DMS79 treated with DMSO at 0.1 percent for 48 hours (cell line): ENCODE measurements at regions not wholly inside any gene's neighbourhood (a gene's known extent, or its start where the extent isn't known, plus 50 kb on each side); places are given as distances from the start of the nearest gene placed in this dataset.
"Not testable (repeated sequence)": the region's sequence is repeated elsewhere in the genome, so short reads cannot be mapped to it uniquely, and the experiment has no call there.

Experiments
- DNase-seq: peaks from one replicate; lab custom pipeline; 2025; lab: John Stamatoyannopoulos, UW

- no peak for DNase-seq
These were observed 123.5 kb downstream of the MAP3K7 start for GRCh38 chr6:90463359-90463758.

GRCh38 chr6:90462102-90462501 lies 124.8 kb downstream of the MAP3K7 start:
- no peak for DNase-seq

- no peak for DNase-seq
These were observed 125.5 kb downstream of the MAP3K7 start for GRCh38 chr6:90461383-90461782.

GRCh38 chr6:90460051-90460450 lies 126.8 kb downstream of the MAP3K7 start:
- DNase-seq, result no peak

GRCh38 chr6:90459225-90459758 lies 127.6 kb downstream of the MAP3K7 start:
- no peak for DNase-seq

GRCh38 chr6:90458353-90459224 lies 128.3 kb downstream of the MAP3K7 start:
- DNase-seq, result peak; percentile 11

- no peak for DNase-seq
These were observed 129.0 kb downstream of the MAP3K7 start for GRCh38 chr6:90457867-90458259.

- not testable (repeated sequence) for DNase-seq
These were observed 129.6 kb downstream of the MAP3K7 start for GRCh38 chr6:90456997-90457866.

GRCh38 chr6:90456001-90456400 lies 130.9 kb downstream of the MAP3K7 start:
- no peak for DNase-seq

GRCh38 chr6:90454836-90455427 lies 131.9 kb downstream of the MAP3K7 start:
- no peak for DNase-seq

GRCh38 chr6:90450268-90450953 lies 136.5 kb downstream of the MAP3K7 start:
- DNase-seq, result no peak

- no peak for DNase-seq
These were observed 137.6 kb downstream of the MAP3K7 start for GRCh38 chr6:90449311-90449710.

- DNase-seq, result no peak
These were observed 138.0 kb downstream of the MAP3K7 start for GRCh38 chr6:90448836-90449235.

- DNase-seq, result peak; percentile 19
These were observed 140.7 kb downstream of the MAP3K7 start for GRCh38 chr6:90446164-90446563.

- DNase-seq, result no peak
These were observed 141.3 kb downstream of the MAP3K7 start for GRCh38 chr6:90445533-90446108.

GRCh38 chr6:90444160-90444714 lies 142.6 kb downstream of the MAP3K7 start:
- no peak for DNase-seq

- DNase-seq, result no peak
These were observed 144.5 kb downstream of the MAP3K7 start for GRCh38 chr6:90442366-90442765.

GRCh38 chr6:90440586-90441283 lies 144.1 kb upstream of the BACH2 start:
- DNase-seq, result no peak

GRCh38 chr6:90439586-90439985 lies 142.9 kb upstream of the BACH2 start:
- DNase-seq, result no peak

GRCh38 chr6:90436403-90436802 lies 139.8 kb upstream of the BACH2 start:
- DNase-seq, result no peak
